Activated CD8-positive, alpha-beta T cell treated with anti-CD3 and anti-CD28 coated beads for 36 hours (primary cell): ENCODE measurements at regions not wholly inside any gene's neighbourhood (a gene's known extent, or its start where the extent isn't known, plus 50 kb on each side); places are given as distances from the start of the nearest gene placed in this dataset.

Source experiments
- ATAC-seq: fragments of 200-7000 bp; cut with Tn5 transposase; one replicate; pipeline ENCODE4 v1.10.0; 2021; ENCODE audit warnings: mild to moderate bottlenecking, moderate library complexity
- CTCF ChIA-PET: fragments of 350-600 bp; sonication (Branson Sonifier 250); formaldehyde crosslinking; loops from one replicate; lab custom pipeline; 2021; ENCODE audit warnings: antibody characterized with exemption; lab: Charles Lee
- POLR2A ChIA-PET: fragments of 350-600 bp; sonication (Branson Sonifier 250); formaldehyde crosslinking; loops from one replicate; lab custom pipeline; 2021; ENCODE audit warnings: antibody characterized with exemption; lab: Charles Lee
- DNase-seq: peaks from one replicate; pipeline ENCODE4 v3.0.0-alpha.2; 2020
- H3K27ac Mint-ChIP-seq: one replicate; pipeline ENCODE4 v1.8.0; 2021; ENCODE audit warnings: mild to moderate bottlenecking, mixed read lengths
- H3K27me3 Mint-ChIP-seq: one replicate; pipeline ENCODE4 v1.8.0; 2021; ENCODE audit warnings: mixed read lengths
- H3K36me3 Mint-ChIP-seq: one replicate; pipeline ENCODE4 v1.8.0; 2021; ENCODE audit warnings: low read depth, mixed read lengths
- H3K4me1 Mint-ChIP-seq: one replicate; pipeline ENCODE4 v1.8.0; 2021; ENCODE audit warnings: low read depth, mixed read lengths
- H3K4me3 Mint-ChIP-seq: one replicate; pipeline ENCODE4 v1.8.0; 2021; ENCODE audit warnings: mild to moderate bottlenecking, moderate library complexity, mixed read lengths
- H3K9me3 Mint-ChIP-seq: one replicate; pipeline ENCODE4 v1.8.0; 2021; ENCODE audit warnings: mixed read lengths
- intact Hi-C: fragments of 100-400 bp; cut with micrococcal nuclease; formaldehyde crosslinking; loops from one replicate; pipeline ENCODE4 v1.10.0; 2022
- TF ChIP-seq, protein P1 (sequence below): fragments of 200-600 bp; IDR thresholded peaks from one replicate; pipeline ENCODE4 v1.8.0; 2022; ENCODE audit warnings: antibody characterized with exemption, mild to moderate bottlenecking

DNA sequence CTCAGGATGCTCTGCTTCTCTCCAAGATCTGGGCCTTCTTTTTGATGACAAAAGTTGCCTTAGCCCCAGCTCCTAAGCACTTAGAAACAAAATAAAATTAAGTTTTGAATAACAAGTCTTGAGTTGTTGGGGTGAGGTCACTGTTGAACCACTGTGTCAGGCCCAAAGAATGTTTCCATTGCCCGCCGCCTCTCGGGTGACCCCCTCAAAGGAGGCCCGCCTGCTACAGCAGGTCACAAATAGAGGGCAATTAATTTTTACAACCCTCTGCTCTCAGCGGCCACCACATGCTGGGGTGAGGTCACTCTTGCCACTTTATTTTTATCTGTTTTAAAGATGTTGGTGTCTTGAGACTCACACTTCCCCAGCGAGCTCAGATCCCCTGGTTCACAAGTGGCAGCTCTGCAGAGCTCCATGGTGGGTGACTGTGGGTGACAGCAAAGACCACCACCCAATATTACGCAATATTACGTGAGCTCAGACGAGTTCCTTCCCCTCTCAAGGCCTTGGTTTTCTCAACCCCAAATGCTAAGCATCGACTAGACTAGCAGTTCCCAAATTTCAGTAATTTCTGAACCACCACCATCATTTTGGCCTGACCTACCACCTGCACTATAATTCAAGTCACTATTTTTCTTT lies 247.7 kb upstream of the PMEPA1 start:
- Mint-ChIP-seq H3K27me3 (no peaks in the 10 kb centered on the region), H3K27ac (no peak overlapping the region), H3K4me1 (no peaks in the 10 kb centered on the region), H3K36me3 (no peaks in the 10 kb centered on the region), H3K4me3 (no peak overlapping the region), H3K9me3 (no peaks in the 10 kb centered on the region)
- CTCF ChIA-PET: interaction anchor here (1.5 kb wide), 1 partner anchor 130 kb away, joined by 3 read pairs; no protein-coding TSS in a partner anchor
- ATAC-seq (no peak), DNase-seq (no peak)
- POLR2A ChIA-PET: no interaction called here
- intact Hi-C loops: no loop called here
- TF ChIP-seq, protein P1, sequence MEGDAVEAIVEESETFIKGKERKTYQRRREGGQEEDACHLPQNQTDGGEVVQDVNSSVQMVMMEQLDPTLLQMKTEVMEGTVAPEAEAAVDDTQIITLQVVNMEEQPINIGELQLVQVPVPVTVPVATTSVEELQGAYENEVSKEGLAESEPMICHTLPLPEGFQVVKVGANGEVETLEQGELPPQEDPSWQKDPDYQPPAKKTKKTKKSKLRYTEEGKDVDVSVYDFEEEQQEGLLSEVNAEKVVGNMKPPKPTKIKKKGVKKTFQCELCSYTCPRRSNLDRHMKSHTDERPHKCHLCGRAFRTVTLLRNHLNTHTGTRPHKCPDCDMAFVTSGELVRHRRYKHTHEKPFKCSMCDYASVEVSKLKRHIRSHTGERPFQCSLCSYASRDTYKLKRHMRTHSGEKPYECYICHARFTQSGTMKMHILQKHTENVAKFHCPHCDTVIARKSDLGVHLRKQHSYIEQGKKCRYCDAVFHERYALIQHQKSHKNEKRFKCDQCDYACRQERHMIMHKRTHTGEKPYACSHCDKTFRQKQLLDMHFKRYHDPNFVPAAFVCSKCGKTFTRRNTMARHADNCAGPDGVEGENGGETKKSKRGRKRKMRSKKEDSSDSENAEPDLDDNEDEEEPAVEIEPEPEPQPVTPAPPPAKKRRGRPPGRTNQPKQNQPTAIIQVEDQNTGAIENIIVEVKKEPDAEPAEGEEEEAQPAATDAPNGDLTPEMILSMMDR: no peak

DNA sequence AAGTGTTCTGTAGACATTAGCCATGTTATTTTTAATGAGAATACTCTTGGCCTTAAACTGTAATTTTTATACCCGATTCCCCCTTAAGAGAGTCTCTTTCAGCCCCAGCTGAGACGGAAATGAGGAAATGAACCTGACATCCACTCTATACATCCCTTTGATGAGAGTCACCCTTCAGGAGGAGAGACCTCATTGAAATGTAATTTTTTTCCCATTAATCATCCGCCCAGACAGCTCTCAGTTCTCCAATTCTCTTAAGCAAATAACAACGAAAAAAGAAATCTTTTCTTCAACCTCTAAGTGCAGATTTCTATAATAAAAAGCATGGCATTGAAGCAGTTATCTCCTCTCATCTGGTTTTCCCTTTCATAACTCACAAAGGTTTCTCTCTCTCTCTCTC lies 243.8 kb upstream of the PMEPA1 start:
- ATAC-seq (no peak), DNase-seq (no peak)
- no peak overlapping the region for H3K27ac Mint-ChIP-seq
- H3K27me3 Mint-ChIP-seq: peaks cover 3% of the 10 kb centered on the region
- ChIA-PET POLR2A (no interaction called here), CTCF (no interaction called here)
- intact Hi-C loops: no loop called here
- H3K4me1 Mint-ChIP-seq: no peaks in the 10 kb centered on the region
- no peak overlapping the region for H3K4me3 Mint-ChIP-seq
- no peaks in the 10 kb centered on the region for H3K36me3 Mint-ChIP-seq
- H3K9me3 Mint-ChIP-seq: no peaks in the 10 kb centered on the region
- TF ChIP-seq, protein P1: no peak

DNA sequence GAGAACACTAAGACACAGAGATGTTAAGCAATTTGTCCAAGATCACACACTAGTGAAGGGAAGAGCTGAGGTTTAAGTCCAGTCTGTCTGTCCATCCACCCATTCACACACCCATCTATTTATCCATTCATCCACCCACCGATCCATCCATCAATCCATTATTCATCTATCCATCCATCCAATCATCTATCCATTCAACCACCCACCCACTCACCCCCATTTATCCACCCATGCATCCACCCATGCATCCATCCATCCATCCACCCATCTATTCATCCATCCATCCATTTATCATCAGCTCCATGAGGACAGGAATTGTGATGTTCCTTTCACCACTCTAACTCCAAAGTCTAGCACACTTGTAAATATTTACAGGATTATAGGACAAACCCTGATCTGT lies 242.3 kb upstream of the PMEPA1 start:
- intact Hi-C loops: no loop called here
- CTCF ChIA-PET: no interaction called here
- H3K27ac Mint-ChIP-seq: no peak overlapping the region
- TF ChIP-seq, protein P1: no peak
- no peaks in the 10 kb centered on the region for H3K4me1 Mint-ChIP-seq
- DNase-seq (no peak), ATAC-seq (no peak)
- peaks cover 3% of the 10 kb centered on the region for H3K27me3 Mint-ChIP-seq
- POLR2A ChIA-PET: no interaction called here
- H3K4me3 Mint-ChIP-seq: no peak overlapping the region
- no peaks in the 10 kb centered on the region for H3K36me3 Mint-ChIP-seq
- H3K9me3 Mint-ChIP-seq: no peaks in the 10 kb centered on the region

DNA sequence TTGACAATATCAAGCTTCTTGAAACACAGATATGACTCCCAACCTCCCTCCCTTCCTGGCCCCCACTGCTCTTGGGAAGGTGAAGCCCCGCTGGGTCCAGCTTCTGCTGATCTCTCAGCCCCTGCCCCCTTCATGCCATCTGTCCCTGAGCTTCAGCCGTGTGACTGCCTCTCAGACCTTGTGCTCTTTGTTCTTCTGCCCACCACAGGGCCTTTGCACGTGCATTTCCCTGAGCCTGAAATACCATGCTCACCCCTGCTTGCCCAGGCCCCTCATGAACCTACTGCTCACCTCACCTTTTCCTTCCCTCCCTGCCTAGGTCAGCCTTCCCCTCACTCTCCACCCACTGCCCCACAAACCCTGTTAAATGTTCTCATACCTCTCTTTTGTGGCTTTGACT lies 241.7 kb upstream of the PMEPA1 start:
- POLR2A ChIA-PET: no interaction called here
- H3K9me3 Mint-ChIP-seq: no peaks in the 10 kb centered on the region
- intact Hi-C loops: no loop called here

More for the DNA sequence above, 241.7 kb upstream of the PMEPA1 start:
- Mint-ChIP-seq H3K27ac (no peak overlapping the region), H3K36me3 (no peaks in the 10 kb centered on the region), H3K4me3 (no peak overlapping the region), H3K4me1 (no peaks in the 10 kb centered on the region), H3K27me3 (peaks cover 4% of the 10 kb centered on the region)
- CTCF ChIA-PET: no interaction called here
- TF ChIP-seq, protein P1: no peak
- ATAC-seq: no peak
- no peak for DNase-seq
